ENCODE measurements at regions not wholly inside any gene's neighbourhood (a gene's known extent, or its start where the extent isn't known, plus 50 kb on each side); places are given as distances from the start of the nearest gene placed in this dataset.

DNA sequence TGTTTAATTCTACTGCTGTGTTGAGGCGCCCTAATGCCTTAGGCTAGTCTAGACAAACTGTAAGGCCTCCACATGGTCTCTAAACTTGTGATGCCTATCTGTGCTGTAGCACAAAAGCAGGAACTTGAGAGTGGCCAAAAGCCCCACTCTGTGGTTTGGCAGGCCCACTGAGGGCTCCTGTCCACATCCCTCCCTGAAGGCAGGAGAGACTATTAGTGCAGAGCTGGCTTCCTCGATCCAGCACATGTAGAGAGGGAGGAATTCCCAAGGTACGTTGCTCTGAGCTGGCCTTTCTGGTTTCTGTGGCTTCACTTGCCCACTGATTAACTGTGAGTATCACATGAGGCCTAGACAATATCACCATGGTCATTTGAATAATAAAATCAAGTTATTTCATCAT, 90.6 kb downstream of the POLR2M start:
- TF ChIP-seq CTCF (IDR thresholded peaks at IDR 0.05) (no peak), POLR2AphosphoS5 (IDR thresholded peaks at IDR 0.05) (no peak), EP300 (IDR thresholded peaks at IDR 0.05) (no peak), POLR2A (IDR thresholded peaks at IDR 0.05) (no peak)
